Calu3 (cell line): ENCODE measurements at regions not wholly inside any gene's neighbourhood (a gene's known extent, or its start where the extent isn't known, plus 50 kb on each side); places are given as distances from the start of the nearest gene placed in this dataset.
"Not testable (repeated sequence)": the region's sequence is repeated elsewhere in the genome, so short reads cannot be mapped to it uniquely, and the experiment has no call there.

Source experiments
- BruUV-seq: library from RNA; stranded (reverse); fragments of 400-500 nt; replicated peaks from 2 replicates; lab custom pipeline; 2021; lab: Mats Ljungman, UMichigan
- CTCF ChIA-PET: fragments of 300-600 bp; sonication (Branson Sonifier 250); formaldehyde crosslinking; loops from one replicate; lab custom pipeline; 2022; ENCODE audit warnings: antibody characterized with exemption; lab: Charles Lee
- DNase-seq: peaks from one replicate; pipeline ENCODE4 v3.0.0; 2022
- H3K27ac Mint-ChIP-seq: one replicate; pipeline ENCODE4 v1.8.0; 2022; ENCODE audit warnings: mixed read lengths; ENCODE audit not compliant: unreplicated experiment
- H3K27me3 Mint-ChIP-seq: one replicate; pipeline ENCODE4 v1.8.0; 2022; ENCODE audit warnings: mixed read lengths; ENCODE audit not compliant: unreplicated experiment
- H3K36me3 Mint-ChIP-seq: one replicate; pipeline ENCODE4 v1.8.0; 2022; ENCODE audit warnings: mild to moderate bottlenecking, moderate library complexity, mixed read lengths; ENCODE audit not compliant: insufficient read depth, unreplicated experiment
- H3K4me1 Mint-ChIP-seq: one replicate; pipeline ENCODE4 v1.8.0; 2022; ENCODE audit warnings: mild to moderate bottlenecking, low read depth, mixed read lengths; ENCODE audit not compliant: unreplicated experiment
- H3K4me3 Mint-ChIP-seq: one replicate; pipeline ENCODE4 v1.8.0; 2022; ENCODE audit warnings: mild to moderate bottlenecking, low read depth, moderate library complexity, mixed read lengths; ENCODE audit not compliant: unreplicated experiment
- H3K9me3 Mint-ChIP-seq: one replicate; pipeline ENCODE4 v1.8.0; 2022; ENCODE audit warnings: low read depth, mixed read lengths; ENCODE audit not compliant: unreplicated experiment
- CTCF ChIP-seq: fragments of 200-600 bp; IDR thresholded peaks from one replicate; pipeline ENCODE4 v1.8.0; 2022; ENCODE audit warnings: antibody characterized with exemption; ENCODE audit not compliant: unreplicated experiment
- intact Hi-C: fragments of 100-400 bp; cut with micrococcal nuclease; formaldehyde crosslinking; loops from one replicate; pipeline ENCODE4 v1.10.0; 2022; ENCODE audit not compliant: unreplicated experiment

DNA sequence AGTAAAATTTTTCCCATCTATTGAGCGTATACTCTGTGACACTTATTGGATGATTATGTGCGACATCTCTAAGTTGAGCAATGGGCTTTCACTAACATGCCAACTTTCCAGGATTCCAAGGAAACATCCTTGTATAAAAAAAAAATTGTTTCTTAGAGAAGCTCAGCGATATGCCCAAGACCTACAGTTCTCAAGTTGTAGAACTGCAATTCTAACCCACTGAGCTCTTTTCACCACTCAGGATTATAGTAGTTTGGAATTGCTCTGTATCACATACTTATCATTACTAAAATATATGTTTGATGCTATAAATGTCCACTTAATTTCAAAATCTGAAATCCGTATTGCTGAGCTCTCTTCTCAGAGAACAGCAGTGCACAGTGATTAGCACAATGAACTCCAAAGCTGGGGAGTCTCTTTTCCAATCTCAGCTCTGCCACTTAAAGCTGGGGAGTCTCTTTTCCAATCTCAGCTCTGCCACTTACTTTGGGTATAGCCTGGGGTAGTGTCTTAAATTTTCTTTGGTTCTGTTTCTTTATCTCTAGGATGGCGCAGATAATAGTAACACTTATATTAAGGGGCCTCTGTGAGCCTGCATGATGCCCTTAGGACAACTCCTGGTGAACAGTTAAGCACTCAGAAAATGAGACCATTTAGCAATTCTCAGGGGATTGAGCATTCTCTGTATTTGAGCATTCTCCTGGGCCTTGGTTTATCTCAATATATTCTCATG, 1722.2 kb upstream of the AGA start:
- no peak overlapping the region for H3K4me3 Mint-ChIP-seq
- BruUV-seq: no TSS peak
- no peak overlapping the region for H3K27ac Mint-ChIP-seq
- no peaks in the 10 kb centered on the region for H3K4me1 Mint-ChIP-seq
- TF ChIP-seq CTCF: no peak
- no peaks in the 10 kb centered on the region for H3K36me3 Mint-ChIP-seq
- CTCF ChIA-PET: no interaction called here
- H3K9me3 Mint-ChIP-seq: peaks cover 5% of the 10 kb centered on the region
- no peak for DNase-seq
- intact Hi-C loops: no loop called here
- no peaks in the 10 kb centered on the region for H3K27me3 Mint-ChIP-seq

GRCh38 chr4:179165000-179165738, 1722.9 kb upstream of the AGA start:
- BruUV-seq: no TSS peak
- Mint-ChIP-seq H3K36me3 (no peaks in the 10 kb centered on the region), H3K4me3 (no peak overlapping the region), H3K4me1 (no peaks in the 10 kb centered on the region), H3K27ac (no peak overlapping the region), H3K9me3 (peaks cover 5% of the 10 kb centered on the region), H3K27me3 (no peaks in the 10 kb centered on the region)
- CTCF ChIA-PET: no interaction called here
- no peak for TF ChIP-seq CTCF
- intact Hi-C loops: no loop called here
- no peak for DNase-seq

DNA sequence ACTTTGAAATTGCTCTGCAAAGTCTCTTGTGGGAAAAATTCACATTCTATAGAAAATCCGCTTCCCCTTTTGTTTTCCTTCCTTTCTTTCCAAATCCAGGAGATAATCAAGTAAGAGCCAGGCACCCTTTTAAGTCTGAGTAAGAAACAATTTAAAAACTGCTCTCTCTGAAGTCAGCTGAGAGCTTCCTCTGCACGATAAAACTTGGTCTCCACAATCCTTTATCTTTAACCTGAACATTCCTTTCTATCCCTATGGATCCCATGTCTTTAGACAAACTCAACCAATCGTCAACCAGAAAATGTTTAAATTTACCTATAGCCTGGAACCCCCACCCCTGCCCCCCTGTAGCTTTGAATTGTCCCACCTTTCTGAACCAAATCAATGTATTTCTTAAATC, 1723.6 kb upstream of the AGA start:
- no peak for DNase-seq
- Mint-ChIP-seq H3K27me3 (no peaks in the 10 kb centered on the region), H3K36me3 (no peaks in the 10 kb centered on the region), H3K27ac (no peak overlapping the region), H3K9me3 (peaks cover 5% of the 10 kb centered on the region), H3K4me1 (no peaks in the 10 kb centered on the region), H3K4me3 (no peak overlapping the region)
- TF ChIP-seq CTCF: no peak
- CTCF ChIA-PET: no interaction called here
- no TSS peak for BruUV-seq
- intact Hi-C loops: no loop called here

DNA sequence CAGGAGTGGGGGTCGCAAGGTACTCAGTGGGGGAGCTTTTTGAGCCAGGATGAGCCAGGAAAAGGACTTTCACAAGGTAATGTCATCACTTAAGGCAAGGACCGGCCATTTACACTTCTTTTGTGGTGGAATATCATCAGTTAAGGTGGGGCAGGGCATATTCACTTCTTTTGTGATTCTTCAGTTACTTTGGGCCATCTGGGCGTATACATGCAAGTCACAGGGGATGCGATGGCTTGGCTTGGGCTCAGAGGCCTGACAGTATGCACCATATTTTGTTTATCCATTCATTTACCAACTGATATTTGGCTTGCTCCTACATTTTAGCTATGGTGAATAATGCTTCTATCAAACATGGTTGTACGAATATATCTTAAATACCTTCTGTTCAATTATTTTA, 1728.1 kb upstream of the AGA start:
- H3K27ac Mint-ChIP-seq, H3K9me3 Mint-ChIP-seq, intact Hi-C loops, CTCF ChIA-PET, H3K4me3 Mint-ChIP-seq, H3K36me3 Mint-ChIP-seq, H3K4me1 Mint-ChIP-seq, H3K27me3 Mint-ChIP-seq, BruUV-seq, DNase-seq: not testable (repeated sequence)

DNA sequence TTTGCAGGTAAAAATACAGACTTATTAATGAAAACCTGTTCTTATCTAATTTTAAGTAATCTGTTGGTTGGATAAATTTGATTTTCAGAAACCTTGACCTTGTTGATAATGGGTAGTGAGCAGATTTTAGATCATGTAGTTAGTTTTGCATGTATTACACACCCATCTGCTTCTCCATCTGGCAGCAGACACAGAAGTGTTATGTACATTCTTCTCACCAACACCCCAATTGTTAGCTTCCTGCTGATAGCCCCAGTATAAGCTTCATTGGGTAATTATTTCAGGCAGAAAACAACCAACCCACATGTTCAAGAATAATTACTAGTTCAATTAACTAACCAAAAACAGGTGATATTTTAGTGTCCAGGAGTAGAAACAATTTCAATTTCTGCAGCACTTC, 1740.5 kb upstream of the AGA start:
- H3K4me3 Mint-ChIP-seq: no peak overlapping the region
- CTCF ChIA-PET: no interaction called here

More for the DNA sequence above, 1740.5 kb upstream of the AGA start:
- DNase-seq: no peak
- no TSS peak for BruUV-seq
- H3K4me1 Mint-ChIP-seq: no peaks in the 10 kb centered on the region
- no peaks in the 10 kb centered on the region for H3K27me3 Mint-ChIP-seq
- no peak for TF ChIP-seq CTCF
- no peaks in the 10 kb centered on the region for H3K36me3 Mint-ChIP-seq
- intact Hi-C loops: no loop called here
- no peak overlapping the region for H3K27ac Mint-ChIP-seq
- H3K9me3 Mint-ChIP-seq: no peaks in the 10 kb centered on the region
